ENCODE measurements at regions not wholly inside any gene's neighbourhood (a gene's known extent, or its start where the extent isn't known, plus 50 kb on each side); places are given as distances from the start of the nearest gene placed in this dataset.

DNA sequence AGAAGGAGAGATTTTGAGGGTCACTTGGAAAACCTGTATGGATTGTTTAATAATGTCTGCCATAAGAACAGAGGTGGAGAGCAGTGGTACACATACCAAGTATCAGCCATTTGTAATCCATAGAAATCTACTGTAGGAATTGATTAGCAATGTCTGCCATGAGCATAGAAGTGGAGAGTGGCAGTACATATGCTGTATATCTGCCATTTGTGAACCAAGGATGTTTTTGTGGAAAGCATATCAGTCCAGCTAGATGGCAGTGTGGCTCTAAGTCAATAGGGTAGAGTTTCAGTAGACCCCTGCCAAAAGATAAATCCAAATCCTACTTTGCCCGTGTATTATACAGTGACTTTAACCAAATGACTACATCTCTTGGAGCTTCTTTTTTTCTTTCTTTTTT is 82.9 kb upstream of the SEZ6L start:
- TF ChIP-seq KDM1A (IDR thresholded peaks at IDR 0.05) (no peak), SREBF2 (CRISPR knock-in tag; IDR thresholded peaks at IDR 0.05) (no peak), SRSF9 (IDR thresholded peaks at IDR 0.05; ENCODE audit: borderline replicate concordance, low read depth, low read length) (no peak), ATF1 (CRISPR knock-in tag; IDR thresholded peaks at IDR 0.05) (no peak), ATF1 (tag; IDR thresholded peaks at IDR 0.05) (no peak), CHD4 (IDR thresholded peaks at IDR 0.05; ENCODE audit: insufficient read depth, insufficient replicate concordance, low read depth, low read length, poor library complexity, severe bottlenecking) (no peak), SETDB1 (IDR thresholded peaks at IDR 0.05; ENCODE audit: low read length) (no peak), SP1 (CRISPR knock-in tag; IDR thresholded peaks at IDR 0.05) (no peak), HDAC1 (IDR thresholded peaks at IDR 0.05) (no peak)
- TF ChIP-seq, protein P1, sequence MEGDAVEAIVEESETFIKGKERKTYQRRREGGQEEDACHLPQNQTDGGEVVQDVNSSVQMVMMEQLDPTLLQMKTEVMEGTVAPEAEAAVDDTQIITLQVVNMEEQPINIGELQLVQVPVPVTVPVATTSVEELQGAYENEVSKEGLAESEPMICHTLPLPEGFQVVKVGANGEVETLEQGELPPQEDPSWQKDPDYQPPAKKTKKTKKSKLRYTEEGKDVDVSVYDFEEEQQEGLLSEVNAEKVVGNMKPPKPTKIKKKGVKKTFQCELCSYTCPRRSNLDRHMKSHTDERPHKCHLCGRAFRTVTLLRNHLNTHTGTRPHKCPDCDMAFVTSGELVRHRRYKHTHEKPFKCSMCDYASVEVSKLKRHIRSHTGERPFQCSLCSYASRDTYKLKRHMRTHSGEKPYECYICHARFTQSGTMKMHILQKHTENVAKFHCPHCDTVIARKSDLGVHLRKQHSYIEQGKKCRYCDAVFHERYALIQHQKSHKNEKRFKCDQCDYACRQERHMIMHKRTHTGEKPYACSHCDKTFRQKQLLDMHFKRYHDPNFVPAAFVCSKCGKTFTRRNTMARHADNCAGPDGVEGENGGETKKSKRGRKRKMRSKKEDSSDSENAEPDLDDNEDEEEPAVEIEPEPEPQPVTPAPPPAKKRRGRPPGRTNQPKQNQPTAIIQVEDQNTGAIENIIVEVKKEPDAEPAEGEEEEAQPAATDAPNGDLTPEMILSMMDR (IDR thresholded peaks at IDR 0.05 in 2 of 3, conservative IDR thresholded peaks at IDR 0.05 in 1 of 3; ENCODE audit: insufficient read depth in 2 of 3, low read depth in 1 of 3, low read length in 3 of 3): no peak; a peak in 1 of 6 replicates
